Hematopoietic multipotent progenitor cell treated with erythropoietin and hydrocortisone succinate and interleukin-3 and kit ligand, for 6 days (in vitro differentiated cells): ENCODE measurements at regions not wholly inside any gene's neighbourhood (a gene's known extent, or its start where the extent isn't known, plus 50 kb on each side); places are given as distances from the start of the nearest gene placed in this dataset.

Source experiments
- DNase-seq: peaks from one replicate; pipeline ENCODE4 v3.0.0-alpha.2; 2015

- DNase-seq, result no peak
Measured at GRCh38 chr16:9536905-9537304, 445.5 kb downstream of the HAPSTR1 start.

- no peak for DNase-seq
Measured at GRCh38 chr16:9539346-9539745, 447.9 kb downstream of the HAPSTR1 start.

DNA sequence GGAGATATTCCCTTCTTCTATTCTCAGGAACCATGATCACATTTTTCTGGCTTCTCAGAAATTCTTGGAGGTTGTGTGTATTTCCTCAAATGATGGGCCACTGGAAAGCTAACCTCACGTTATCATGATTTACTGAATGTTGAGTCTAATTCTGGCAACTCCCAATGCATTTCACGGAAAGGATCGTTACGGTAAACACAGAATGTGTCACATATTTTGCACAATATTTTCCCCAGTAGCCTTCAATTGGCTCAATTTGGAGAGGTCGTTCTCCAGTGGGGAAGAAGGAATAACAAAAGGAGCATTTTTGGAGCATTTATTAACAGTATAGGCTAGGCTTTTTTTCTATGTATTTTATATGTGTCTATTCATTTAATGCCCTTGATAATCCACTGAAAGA lies 450.3 kb downstream of the HAPSTR1 start:
- DNase-seq, result no peak

GRCh38 chr16:9542165-9542755 lies 450.8 kb downstream of the HAPSTR1 start:
- DNase-seq, result no peak

DNA sequence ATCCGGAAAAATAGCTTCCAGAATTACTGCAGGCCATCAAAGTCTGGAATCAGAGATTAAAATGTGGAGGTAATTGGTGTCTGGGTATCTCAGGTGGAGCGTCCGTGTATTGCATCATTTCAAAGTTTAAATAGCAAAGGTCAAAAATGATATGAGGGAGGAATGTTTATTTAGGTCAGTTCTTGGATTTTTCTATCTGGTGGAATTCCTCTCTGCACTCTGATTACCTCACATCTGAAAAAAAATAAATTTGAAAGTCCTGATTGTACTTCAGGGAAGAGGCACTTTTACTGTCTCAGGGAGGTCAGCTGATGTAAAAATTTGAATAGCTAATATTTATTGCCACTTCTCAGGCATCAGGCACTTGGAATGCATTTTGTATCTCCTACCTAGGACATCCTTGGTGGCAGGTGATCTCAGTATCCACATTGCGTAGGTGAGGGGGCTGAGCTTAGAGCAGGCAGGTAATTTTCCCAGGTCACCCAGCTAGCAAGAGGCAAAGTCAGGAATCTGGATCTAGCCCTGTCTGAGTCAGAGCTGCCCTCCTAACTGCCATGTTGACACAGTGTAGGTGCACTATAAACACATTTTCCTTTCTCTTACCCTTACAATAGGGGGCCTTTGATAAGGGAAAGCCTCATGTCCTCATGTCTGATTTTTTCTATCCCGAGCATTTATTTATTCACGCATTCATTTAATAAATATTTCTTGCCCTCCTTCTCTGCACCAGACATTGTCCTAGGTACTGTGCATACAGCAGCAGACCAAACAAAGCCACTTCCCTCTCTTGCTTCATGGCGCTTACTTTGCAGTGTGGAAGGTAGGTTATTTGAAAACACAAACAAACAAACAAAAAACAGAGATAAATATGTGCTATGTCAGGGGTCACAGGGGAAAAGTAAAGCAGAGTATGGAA lies 454.3 kb downstream of the HAPSTR1 start:
- no peak for DNase-seq

DNA sequence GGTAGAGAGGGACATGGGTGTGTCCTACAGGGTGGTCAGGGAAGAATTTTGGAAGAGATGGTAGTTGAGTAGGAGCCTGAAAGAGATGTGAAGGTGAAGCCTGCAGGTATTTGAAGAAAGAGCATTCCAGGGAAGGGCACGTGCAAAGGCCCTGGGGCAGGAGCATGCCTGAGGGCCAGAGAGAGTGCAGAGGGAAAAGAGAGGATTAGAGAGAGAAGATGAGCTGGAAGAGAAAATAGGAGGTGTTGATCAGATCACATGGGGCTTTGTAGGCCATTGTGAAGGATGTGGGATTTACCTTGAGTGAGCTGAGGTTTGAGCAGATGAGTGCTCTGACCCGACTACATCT lies 455.0 kb downstream of the HAPSTR1 start:
- DNase-seq, result no peak

- DNase-seq, result no peak
Measured at GRCh38 chr16:9549487-9549886, 458.0 kb downstream of the HAPSTR1 start.

DNA sequence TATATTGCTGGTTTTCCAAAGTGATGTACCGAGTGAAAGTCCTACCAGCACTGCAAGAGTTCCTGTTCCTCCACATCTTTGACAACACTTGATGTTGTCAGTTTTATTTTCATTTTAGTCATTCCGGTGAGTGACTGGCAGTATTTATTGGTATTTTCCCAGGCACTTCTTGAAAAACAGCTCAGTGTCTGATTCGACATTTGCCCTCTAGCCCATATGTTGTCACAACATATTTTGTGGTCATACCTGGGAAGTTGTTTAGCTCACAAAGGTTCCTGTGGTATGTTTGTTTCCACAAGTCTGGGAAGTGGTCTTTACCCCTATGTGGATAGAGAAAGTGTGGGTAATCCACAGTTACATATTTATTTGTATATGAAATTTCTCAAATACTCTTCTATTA lies 463.6 kb downstream of the HAPSTR1 start:
- DNase-seq, result no peak

DNA sequence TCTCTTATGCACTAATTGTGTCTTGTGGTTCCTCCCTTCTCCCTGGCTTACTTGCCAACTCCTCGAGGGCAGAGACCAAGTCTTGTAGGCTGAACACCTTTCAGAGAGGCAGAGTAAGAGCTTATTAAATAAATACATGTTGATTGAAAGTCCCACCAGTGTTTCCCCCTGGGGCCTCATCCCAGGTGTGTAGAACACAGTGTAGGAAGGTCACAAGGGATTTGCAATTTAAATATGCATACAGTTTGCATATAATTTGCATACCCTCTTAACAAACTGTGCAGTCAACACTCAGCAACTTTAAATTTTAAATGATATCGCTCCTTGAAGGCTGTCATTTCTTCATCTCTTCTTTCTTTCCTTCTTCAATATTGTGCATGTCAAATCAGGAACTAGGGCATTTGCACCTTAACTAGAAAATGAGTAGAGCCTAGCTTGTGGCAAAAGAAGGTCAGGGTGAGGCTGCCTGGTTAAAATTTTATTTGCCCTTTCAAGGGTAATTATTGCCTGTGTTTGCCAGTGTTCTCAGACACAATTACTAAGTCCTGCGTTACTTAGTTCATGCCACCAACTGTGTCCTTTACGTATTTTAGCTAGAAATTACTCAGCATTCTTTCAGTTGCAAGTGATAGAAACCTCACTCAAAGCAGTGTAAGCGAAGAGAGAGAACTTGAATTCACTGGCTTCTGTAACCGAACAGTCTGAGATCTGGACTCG lies 465.7 kb downstream of the HAPSTR1 start:
- DNase-seq, result no peak

GRCh38 chr16:9557713-9558112 lies 466.3 kb downstream of the HAPSTR1 start:
- DNase-seq, result no peak

DNA sequence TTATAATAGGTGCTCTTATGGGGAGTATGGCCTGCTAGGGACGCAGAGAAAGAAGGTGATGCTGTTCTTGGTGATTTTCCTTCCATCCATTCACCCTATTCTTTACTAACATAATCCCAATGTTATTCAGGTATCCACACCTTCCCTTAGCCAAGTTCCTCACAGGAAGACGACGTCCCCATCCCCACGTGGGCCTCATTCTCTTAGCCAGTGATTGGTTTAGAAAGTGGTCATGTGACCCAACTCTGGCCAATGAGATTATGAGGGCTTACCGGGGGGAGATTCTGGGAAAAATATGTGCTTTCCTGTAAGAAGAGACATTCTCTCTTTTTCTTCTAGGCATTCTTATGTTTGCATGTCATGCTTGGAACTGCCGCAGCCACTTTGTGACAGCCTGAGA lies 474.7 kb downstream of the HAPSTR1 start:
- DNase-seq, result no peak

DNA sequence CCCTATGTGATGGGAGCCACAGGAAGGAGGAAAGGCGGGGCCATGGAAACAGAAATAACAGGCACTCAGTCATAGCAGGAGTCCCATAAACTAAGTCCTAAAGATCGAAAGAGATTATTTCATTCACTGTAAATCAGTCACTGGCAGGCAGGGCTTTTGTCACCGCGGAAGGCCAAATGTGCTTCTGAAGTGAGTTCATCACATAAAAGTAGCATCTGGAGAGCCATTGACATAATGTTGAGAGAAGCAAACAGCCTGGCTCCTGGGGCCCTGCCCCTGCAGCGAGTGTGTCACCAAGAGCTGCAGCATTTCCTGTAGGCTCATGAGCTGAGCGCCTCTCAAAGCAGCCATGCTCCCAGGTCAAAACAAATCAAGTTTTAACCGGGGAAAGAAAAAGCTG lies 476.2 kb downstream of the HAPSTR1 start:
- no peak for DNase-seq

GRCh38 chr16:9568261-9568660 lies 476.8 kb downstream of the HAPSTR1 start:
- no peak for DNase-seq

DNA sequence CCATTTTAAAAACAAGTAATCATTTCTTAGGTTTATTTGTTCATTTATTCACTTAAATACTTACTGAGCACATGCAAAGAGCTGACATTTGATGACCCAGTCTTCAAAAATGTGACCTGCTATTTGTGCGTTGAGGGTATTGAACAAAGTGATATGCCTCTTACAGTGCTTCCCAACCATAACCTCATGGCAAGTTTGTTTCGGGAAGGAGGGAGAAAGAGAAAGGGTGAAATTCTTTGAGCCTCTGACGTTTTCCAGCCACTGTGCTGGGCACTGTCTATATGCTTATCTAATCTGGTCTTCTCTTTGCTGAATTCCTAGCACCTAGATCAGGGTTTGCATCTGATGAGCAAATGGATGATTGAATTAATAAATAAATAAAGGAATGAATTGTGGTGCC lies 479.1 kb downstream of the HAPSTR1 start:
- no peak for DNase-seq

DNA sequence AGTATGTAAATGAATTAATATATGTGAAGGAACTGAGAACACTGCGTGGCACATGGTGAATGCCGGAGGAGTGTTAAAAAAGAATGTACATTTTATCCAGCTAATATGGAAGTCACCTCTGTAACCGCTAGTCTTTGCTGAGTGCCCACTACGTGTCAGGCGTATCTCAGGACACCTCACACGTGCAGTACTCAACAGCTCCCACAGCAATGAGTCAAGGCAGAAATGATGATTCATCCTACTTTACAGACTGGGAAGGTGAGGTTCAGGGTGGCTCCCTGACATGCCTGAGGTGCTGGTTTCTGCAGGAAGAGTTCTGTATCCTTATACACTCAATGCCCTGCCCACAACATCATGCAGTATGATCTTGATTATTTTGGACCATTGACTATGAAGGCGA lies 487.0 kb downstream of the HAPSTR1 start:
- no peak for DNase-seq

DNA sequence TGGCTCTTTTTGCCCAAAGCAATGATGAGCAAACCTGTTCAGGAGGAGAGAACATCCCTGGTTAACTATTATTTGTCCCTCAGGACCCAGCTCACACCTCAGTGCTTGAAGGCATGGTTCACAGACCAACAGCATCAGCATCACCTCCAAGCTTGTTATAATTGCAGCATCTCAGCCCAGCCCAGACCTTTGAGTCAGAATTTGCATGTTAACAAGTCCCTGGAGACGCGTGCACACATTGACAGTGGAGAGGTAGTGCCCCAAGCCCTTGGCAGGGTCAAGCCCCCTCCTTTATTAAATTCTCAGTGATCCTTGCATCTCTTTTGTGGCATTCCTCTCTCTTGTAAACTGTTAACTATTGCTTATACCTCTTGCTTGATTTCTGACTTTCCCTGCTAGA lies 488.6 kb downstream of the HAPSTR1 start:
- no peak for DNase-seq

DNA sequence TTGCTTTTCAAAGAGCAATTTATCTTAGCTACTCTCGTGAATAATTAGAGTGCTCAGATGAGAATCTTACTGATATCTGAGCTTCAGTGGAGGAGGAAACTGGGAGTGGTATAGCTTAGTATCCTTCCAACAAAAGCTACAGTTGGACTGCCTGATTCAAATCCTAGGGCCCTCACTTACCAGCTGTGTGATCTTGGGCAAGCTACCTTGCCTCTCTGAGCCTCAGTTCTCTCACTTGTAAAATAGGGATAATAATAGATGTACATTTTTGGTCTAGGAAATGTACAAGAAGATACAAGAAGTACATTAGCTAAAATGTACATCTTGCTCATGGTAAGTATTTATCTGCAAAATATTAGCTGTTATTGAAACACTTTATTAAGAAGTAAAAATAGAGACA lies 502.0 kb downstream of the HAPSTR1 start:
- no peak for DNase-seq

- no peak for DNase-seq
Measured at GRCh38 chr16:9594047-9594446, 502.6 kb downstream of the HAPSTR1 start.

DNA sequence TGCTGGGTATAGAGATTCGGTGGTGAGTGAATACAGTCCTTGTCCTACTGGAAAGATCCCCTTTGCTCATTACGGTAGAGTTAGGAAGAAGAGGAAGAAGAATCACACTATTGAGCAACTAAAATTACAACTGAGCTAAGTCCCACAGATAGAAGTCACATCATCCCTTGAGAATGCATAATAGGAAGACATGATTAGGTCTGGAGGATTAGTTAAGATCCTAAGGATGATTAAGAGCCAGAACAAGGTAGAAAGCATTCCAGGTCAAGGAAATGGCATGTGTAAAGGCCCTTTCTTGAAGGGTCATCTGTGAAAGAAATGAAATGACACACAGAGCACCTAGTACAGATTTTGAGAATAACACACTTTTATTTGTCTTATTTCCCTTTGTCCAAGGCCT lies 503.5 kb downstream of the HAPSTR1 start:
- DNase-seq, result no peak

DNA sequence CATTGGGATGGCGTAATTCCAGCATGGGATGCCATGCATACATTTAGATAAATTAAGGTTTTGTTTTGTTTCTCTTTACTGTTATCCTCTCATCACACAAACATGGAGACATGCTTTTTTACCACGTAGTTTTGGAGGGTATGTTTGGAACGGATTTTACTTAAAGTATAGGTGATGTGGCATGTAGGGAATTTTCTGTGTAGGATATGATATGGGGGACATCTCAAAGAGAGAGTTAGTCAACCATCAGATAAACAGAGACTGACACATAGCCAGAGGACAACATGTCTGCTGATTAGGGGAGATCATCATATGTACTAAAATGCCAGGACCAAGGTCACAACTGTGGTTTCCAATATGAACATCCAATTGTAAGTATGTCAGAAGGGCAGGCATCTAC lies 503.9 kb downstream of the HAPSTR1 start:
- no peak for DNase-seq

- DNase-seq, result no peak
Measured at GRCh38 chr16:9596788-9597187, 505.3 kb downstream of the HAPSTR1 start.

- no peak for DNase-seq
Measured at GRCh38 chr16:9597967-9598730, 506.7 kb downstream of the HAPSTR1 start.

- DNase-seq, result no peak
Measured at GRCh38 chr16:9598731-9599083, 507.3 kb downstream of the HAPSTR1 start.
